A172 (cell line): ENCODE measurements at regions not wholly inside any gene's neighbourhood (a gene's known extent, or its start where the extent isn't known, plus 50 kb on each side); places are given as distances from the start of the nearest gene placed in this dataset.

Experiments
- DNase-seq: peaks from one replicate; pipeline ENCODE4 v3.0.0-alpha.2; 2015; ENCODE audit warnings: low spot score

DNA sequence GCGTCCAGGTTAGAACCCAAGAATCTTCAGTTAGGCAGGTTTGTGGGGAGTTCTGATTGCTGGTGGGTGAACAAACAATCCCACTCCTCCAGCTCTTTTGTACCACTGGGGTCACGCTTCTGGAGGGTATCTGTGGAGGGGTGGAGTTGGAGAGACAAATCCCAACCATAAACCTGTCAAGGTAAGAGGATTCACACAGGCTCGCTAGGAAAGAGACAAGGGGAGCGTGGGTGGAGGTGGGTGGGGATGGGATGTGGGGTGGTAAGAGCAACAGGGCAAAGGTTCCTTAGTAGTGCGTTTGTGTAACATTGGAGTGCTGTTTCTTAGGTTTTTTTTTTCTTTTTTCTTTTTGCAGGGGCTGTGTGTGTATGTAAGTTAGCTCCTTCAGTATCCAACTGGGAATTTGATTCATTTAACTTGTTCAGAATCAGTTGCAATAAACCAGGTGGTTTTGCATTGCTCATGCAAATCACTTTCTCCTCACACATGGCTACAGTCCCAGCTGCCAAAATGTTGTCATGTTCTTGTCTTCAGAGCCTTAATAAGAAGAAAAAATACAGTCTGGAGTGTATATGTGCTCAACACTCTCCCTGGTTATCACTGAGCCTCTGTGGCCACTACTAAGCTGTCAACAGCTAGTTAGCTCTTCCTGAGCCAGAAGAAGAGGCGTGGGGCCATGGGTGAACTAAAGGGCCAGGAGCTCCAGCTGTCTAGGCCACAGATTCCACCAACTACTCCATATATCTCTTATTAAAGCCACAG, 164.0 kb upstream of the RAD23B start:
- DNase-seq: no peak

DNA sequence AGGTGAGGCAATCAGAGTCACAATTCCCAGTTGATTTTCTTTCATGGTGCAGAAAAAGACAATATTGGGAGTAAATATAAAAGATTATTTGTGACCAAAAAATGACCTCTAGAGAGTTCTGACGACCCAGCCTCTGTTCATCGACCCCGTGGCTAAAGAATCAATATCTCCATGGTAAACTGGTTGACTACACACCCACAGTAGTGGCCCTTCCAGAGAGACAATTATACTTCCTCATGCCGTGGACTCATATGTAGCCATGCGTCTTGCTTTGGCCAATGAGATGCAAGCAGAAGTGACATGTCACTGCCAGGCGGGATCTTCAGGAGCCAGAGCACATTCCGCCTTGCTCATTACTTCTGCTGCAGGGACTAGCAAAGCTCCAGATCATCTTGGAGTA, 163.3 kb upstream of the RAD23B start:
- DNase-seq: no peak

DNA sequence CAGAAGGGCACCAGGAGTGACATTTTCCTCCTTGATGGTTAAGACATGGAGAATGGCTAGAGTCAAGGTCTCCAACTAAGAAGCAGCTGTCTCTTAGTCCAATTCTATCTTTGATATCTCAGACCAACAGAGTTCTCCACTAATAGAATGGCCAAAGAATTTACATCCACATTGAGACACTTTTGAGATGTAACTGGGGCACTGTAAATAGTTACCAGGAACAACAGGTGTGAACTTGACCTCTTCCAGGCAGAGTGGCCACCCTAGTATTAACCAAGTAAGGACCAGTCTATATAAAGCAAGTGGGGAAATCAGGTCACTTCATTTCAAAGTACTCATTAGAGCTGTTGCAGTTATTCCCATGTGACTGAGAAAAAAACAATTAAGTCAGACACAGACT, 159.7 kb upstream of the RAD23B start:
- DNase-seq: no peak

DNA sequence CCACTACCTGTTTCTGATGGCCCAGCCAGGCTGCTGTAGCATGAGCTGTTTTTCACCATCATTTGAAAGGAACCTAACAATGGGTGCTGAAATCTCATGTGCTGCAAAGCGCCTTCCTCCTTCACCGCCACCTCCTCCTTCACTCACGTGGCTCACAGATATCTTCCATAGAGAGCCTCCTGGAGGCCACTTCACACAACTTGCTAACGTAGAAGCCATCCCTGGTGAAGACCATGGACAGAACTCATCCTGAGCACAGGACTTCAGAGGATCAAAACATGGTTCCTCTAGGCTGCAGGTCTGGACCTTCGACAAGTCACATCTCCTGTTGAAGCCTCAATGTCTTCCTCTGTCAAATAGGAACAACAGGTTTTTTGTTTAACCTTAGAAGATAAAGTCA, 155.5 kb upstream of the RAD23B start:
- no peak for DNase-seq

DNA sequence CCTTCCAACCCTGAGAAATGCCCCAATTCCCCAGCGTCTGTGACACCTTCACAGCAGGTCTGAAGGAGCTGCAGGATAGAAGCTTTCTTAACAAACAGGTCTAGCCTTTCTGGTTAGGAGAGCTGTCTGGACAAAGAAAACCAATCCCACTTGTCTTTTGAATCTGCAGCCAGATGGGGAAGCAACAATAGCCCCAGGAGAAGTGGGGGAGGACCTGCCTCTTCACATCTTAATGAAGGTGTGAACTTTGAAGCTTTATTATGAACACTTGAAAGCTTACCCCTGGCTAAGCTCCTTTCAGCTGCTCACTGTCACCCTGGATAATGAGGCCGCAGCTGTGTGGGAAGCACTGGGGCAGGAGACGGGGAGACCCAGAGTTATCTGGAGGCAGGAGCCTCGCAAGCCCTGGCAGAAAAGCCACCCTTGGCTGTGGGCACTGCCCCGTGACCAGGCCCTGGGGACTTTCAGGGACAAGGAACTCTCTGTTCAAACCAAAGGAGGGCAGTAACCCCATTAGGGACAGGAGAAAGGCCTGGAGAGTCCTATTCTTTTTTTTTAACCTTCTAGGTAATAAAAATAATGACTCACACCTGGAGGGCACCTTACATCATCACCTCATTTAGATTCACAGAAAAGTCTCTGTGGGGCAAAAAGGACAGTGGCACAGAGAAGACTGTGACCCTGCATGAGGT, 151.8 kb upstream of the RAD23B start:
- no peak for DNase-seq

DNA sequence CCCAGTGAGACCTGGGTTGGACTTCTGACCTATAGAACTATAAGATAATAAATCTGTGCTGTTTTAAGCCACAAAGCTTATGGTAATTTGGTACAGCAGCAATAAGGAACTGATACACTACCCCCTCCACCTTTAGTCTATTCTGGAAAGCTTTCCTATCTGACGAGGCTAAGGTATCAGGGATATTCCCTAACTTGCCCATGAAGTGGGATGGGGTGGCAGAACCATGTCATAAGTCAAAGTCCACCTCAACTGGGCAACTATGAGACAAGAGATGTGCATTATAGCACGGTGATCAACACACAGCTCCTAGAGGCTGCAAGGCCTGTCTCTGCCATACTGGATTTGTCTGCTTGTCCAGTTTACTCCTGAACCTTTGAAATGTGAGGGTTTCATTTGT, 146.8 kb upstream of the RAD23B start:
- DNase-seq: no peak

DNA sequence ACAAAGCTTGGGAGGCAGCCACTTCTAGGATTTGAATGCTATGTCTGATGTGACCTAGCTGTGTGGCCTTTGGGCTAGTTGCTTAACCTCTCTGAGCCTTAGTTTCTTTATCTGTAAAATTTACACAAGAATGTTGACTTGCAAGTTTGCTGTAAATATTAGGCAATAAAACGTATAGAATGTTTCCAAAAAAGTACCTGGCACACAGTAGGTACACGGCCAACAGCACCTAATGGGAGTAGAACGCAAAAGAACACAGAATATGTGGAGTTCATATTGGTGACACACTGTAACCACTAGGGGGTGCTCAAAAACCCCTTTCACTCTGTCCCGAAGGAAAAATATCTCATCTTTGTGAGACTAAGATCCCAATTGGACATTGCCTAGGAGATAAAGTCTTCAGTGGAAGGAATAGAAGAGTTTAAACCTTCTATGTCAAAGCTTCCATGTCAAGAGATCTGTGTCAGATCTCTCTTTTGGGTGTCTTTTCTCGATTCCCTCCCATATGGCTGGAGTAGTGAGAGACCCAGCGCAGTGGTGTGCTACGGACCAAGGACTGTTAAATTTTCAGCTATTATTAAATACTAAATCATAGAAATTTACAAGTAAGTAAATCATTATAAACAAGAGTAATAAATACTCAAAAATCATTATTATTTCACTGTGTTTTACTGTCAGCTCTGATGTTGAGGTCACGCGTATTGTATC, 145.4 kb upstream of the RAD23B start:
- DNase-seq: peak; percentile 48

DNA sequence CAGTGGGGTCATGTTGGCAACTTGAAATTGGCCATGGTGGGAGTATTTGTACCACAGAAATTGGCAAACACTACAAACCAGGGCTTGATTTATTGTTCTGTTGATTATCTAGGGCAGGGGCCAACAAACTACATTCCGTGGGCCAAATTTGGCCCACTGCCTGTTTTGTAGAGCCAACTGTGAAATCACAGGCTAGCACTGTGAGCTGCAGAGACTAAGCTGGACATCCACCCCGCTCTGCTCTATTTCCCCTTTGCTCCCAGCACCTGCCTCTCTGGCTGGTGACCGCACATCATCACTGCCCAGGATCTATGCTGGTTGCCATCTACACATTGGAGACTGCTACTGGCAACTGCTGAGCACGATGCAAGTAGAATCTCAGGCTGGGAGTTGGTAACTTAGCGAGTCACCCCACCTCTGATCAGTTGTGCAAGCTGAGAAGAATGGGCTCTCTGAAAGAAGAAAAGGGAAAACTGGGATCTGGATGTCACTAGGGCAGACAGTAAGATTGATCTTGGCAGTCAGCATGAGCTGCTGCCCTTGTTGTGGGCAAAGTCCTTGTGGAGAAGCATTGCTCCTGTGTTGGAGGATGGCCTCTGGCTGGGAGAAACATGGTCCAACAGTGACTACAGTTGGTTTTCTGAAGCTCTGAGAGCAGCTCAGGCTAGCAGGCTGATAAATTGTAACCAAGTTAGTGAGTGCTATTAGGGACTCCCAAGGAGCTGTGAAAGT, 144.7 kb upstream of the RAD23B start:
- no peak for DNase-seq

DNA sequence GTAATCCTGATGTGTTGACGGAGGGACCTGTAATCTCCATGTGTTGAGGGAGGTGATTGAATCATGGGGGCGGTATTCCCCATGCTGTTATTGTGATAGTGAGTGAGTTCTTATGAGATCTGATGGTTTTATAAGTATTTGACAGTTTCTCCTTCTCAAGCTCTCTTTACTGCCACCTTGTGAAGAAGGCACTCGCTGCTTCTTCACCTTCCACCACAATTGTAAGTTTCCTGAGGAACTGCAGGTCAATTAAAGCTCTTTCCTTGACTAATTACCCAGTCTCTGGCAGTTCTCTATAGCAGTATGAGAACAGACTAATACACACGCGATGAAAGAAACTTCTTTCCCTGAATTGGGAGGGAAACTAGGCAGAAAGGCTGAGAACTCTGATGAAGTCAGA, 141.1 kb upstream of the RAD23B start:
- peak; percentile 11 for DNase-seq

DNA sequence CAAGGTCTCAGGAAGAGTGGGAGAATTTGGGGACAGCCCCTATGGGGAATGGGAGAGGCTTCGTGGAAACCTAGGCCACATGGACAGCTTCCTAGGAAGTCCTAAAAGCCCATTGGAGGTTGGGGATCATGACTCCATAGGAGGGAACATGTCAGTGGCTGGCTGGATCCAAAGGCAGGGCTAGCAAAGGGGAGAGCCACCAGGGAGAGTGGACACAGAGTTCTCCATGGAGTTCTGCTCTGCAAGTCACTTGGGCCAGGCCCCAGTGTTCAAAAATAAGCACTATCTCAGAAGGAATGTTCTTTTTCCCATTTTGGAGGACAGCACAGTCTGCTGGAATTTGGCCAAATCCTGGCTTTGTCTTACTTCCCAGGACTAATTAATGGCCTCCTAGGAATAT, 140.6 kb upstream of the RAD23B start:
- DNase-seq: no peak

DNA sequence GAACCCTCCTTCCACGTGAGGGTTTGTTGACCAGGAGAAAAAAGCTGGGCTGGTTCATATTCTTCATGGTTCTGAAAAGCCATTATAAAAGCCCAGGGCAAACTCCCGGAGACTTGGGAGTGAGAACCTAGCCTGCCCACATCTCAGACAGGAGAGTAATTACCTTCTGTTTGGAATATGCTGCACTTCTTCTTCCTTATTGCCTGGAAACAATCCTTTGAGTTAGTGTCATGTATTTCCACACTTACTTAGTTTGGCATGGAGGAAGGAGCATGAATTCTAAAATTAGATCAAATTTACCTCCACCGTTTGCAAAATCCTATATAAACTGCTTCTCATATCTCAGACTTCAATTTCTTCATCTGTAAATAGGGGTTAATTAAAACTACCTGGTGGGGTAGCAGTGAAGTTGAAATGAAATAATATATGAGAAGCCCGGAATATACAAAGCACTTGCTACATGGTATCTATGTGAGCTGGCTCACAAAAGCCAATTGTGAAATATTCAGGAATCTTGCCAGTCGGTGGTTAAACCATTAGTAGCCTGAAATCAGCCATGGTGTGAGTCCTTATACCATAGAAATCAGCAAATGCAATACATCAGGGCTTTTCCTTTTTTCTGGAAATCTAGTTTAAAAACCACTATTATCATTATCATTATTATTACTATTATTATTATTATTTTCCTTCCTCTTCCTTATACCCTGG, 140.0 kb upstream of the RAD23B start:
- no peak for DNase-seq

DNA sequence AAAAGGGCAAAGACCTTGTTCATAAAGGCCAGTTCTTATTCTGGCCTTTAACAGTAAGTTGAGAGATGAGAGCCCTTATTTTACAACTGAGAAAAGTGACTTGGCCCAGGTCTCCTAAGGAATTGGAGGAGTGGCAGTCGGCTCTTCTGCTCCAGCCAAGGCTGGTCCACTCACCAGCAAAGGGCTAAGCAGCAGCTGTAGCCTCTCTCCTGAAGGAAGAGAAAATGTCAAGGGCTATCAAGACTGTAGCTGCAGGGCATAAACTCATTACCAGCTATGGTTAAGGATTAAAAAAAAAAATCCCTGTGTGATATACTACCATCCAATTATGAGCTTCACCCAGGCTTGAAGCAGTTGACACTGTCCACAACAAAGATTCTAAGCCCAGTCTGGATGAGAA, 138.6 kb upstream of the RAD23B start:
- DNase-seq: no peak

DNA sequence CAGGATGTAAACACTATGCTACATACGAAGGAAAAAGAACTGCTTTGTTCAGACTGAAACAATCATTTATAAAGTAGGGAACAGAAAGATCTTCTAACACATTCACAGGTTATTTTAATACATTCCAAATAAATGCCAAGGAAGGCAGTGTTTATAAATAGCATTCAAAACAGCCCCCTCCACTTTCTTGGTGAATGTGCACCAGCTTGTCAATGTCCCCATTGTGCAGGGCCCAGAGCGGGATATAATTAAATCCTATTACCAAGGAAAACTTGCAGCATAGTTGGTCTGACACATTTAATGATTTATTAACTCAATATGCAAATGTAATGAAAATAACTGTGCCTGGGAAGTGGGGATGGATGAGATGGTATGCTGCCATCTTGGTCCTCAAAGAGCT, 135.9 kb upstream of the RAD23B start:
- DNase-seq: no peak

DNA sequence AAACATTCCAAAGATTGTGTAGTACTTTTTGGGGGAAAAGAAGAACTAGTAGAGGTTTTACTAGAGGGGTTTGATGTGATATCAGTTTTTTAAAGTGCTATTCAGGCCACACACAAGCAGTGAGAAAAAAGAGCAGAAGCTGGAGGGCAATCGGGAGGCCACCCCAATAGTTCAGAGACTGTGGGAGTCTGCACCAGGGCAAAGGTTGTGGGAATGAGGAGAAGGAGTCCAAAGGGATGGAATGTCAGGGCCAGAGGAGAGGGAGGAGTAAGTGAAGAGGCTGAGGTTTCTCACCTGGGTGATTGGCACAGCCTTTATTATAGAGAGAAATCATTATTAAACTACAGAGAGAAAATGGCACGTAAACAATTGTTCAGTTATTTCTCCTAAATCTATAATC, 134.9 kb upstream of the RAD23B start:
- DNase-seq: no peak

DNA sequence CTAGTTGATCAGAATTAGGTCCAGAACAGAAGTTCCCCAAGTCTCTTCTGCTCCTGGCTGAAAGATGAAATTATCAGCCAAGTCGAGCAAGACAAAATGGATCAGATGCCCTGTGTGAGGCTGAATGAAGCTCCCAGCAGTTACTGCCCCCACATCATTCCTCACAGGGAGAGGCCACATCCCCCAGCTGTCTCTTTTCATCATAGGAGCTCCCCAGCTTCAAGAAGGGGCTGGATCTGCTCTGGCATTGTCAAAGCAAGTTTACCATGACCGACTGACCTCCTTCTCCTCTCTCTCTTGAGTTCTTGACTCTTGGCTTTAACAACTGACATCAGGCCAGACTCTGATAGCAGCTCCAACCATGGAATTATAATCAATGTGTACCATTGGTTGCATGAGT, 133.3 kb upstream of the RAD23B start:
- no peak for DNase-seq

DNA sequence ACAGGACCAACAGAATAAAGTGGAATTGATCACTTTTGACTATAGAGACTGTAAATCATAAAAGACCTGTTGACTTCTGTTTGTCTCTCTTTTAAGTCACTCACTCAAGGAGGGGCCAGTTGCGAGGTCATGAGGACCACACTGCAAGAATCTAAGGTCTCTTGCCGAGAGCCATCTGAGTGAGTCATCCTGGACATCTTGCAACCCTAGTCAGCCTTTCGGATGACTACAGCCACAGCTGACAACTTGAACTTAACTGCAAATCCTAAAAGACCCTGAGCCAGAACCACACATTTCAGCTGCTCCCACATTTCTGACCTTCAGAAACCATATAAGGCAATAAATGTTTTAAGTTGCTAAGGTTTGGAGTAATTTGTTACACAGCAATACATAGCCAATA, 129.7 kb upstream of the RAD23B start:
- DNase-seq: peak; percentile 32

DNA sequence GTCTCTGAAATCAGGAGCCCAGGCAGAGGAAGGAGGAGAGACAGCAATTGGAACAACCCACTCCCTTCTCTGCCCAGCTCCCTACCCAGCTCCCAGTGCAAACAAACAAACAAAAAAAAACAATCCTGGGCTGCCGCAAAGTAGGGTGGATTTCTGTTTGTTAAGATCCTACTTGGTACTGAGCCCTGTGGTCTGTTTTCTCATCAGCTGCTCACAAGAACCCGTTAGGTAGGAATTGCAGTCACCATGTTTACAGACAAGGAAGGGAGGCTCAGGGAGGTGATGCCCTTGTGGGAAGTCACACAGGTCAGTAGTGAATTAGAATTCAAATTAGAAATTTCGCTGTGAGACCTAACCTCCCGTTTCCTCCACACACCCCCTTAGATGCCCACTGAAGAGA, 128.8 kb upstream of the RAD23B start:
- no peak for DNase-seq

DNA sequence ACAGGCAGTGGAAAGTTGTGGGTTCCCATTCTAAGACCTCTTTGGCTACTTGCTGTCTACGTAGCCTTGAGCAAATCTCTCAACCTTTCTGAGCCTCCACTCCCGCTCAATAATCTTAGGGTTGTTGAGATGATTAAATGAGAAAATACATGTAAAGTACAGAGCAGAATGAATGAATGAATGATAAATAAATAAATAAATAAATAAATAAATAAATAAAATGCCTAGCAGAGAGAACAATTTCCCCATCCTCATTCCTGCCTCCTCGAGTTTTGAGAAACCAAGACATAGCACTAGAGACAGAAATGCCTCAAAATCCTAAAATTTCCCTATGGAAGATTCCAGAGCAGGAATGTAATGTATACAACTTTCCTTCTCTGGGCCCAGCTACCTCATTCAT, 128.3 kb upstream of the RAD23B start:
- no peak for DNase-seq

DNA sequence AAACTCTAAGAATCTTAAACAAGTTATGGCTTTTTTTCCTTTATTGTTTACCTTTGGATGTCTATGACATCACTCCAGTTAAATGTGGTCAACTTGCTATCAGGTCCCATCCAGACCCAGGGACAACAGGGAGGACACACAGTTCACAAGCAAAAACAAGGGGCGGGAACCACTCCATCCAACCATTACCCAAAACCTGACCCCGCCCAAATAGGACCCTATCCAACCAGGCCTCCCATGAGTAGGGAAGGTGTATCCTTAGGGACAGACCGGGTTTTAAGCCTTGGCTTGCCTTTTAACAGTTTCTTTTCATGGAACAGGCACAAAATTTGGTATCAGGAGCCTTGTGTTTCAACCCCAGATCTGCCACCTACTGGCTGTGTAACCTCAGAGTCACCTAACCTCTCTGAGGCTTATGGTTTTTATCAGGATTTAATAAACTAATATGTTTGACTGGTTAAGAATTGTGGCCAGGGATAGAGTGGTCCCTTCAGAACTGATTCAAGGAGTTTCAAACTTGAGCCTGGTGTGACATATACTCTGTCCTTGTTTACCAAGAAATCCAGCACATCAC, 127.7 kb upstream of the RAD23B start:
- DNase-seq: no peak

DNA sequence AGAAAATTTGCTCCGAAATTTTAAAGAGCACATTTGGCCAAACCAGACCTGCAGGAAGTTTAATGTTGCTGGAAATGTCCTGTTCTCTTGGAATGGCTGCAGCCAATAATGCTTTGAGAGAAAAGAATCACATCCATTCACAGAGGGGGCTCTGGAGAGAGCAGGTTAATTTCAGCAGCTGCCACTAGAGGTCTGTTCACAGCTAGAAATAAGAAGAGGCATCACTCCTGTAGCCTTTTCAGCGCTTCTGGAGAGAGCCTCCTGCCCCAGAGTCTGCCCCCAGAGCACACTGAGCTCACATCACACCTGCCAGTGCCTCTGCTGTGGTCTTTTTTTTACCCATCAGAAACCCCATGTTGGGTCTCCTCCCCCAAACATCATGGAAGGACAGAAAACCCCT, 124.8 kb upstream of the RAD23B start:
- peak; percentile 40 for DNase-seq

DNA sequence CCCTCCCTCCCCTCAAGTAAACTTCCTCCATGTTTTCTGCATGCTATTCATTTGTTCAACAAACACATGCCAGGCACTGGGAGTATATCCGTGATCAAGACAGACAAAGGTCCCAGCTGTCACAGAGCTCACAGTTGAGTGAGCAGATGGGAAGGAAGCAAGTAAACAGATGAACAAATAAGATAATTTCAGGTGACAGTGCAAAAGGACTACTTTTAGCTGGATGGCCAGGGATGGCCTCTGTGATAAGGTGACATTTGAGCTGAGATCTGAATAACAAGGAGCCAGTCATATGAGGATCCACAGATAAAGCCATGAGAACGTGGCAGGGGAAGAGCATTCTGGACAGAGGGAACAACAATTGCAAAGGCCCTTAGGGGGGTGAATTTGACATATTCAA, 121.7 kb upstream of the RAD23B start:
- no peak for DNase-seq
